ENCODE measurements at regions not wholly inside any gene's neighbourhood (a gene's known extent, or its start where the extent isn't known, plus 50 kb on each side); places are given as distances from the start of the nearest gene placed in this dataset.

- CTCF ChIA-PET, result no interaction called here
Measured at GRCh38 chrX:9280831-9281230, 184.0 kb upstream of the TBL1X start.

More at GRCh38 chrX:9280831-9281230, 184.0 kb upstream of the TBL1X start:
- Histone ChIP-seq H3K18ac (ENCODE audit: low read depth, low read length) (no peak overlapping the region), H2AFZ (replicated peaks; ENCODE audit: low read length, poor library complexity) (no peak overlapping the region), H2AK5ac (ENCODE audit: low read depth, low read length) (no peak overlapping the region), H3K27ac (ENCODE audit: insufficient read depth, low read length) (no peak overlapping the region), H3K27me3 (ENCODE audit: control insufficient read depth, insufficient read depth, low read length) (no peaks in the 10 kb centered on the region), H4K91ac (ENCODE audit: insufficient read depth, low read depth, low read length) (no peak overlapping the region), H2BK20ac (ENCODE audit: low read depth, low read length) (no peak overlapping the region), H3K79me1 (ENCODE audit: low read depth in 1 of 2, low read length in 2 of 2) (no peaks in the 10 kb centered on the region), H3K9me1 (ENCODE audit: insufficient read depth, low read length) (no peaks in the 10 kb centered on the region; the same call in 1 of the 2 replicates), H3K4me3 (ENCODE audit: insufficient read depth, low read depth, low read length) (no peak overlapping the region), H2BK120ac (ENCODE audit: low read depth, low read length) (no peak overlapping the region), H3K14ac (replicated peaks; ENCODE audit: low read depth, low read length) (no peak overlapping the region), H3K36me3 (ENCODE audit: control insufficient read depth, insufficient read depth, low read length) (no peaks in the 10 kb centered on the region), H3K4ac (ENCODE audit: low read depth, low read length) (no peak overlapping the region), H4K5ac (ENCODE audit: low read depth, low read length) (no peak overlapping the region), H3K56ac (ENCODE audit: extremely low read depth, insufficient read depth, low read length) (no peak overlapping the region), H3K9me3 (ENCODE audit: control insufficient read depth, insufficient read depth, low read length) (no peaks in the 10 kb centered on the region), H2BK15ac (ENCODE audit: low read depth, low read length) (no peak overlapping the region), H4K20me1 (ENCODE audit: insufficient read depth, low read length) (no peaks in the 10 kb centered on the region), H4K8ac (ENCODE audit: low read depth in 2 of 2, low read length in 2 of 2) (no peak overlapping the region), H3K4me2 (ENCODE audit: low read depth, low read length) (no peak overlapping the region), H3K4me1 (ENCODE audit: control insufficient read depth, insufficient read depth, low read length) (peaks cover 2% of the 10 kb centered on the region; the same call in 1 of the 2 replicates), H2BK5ac (ENCODE audit: low read depth, low read length, poor library complexity, severe bottlenecking) (no peak overlapping the region), H3K9ac (ENCODE audit: low read depth, low read length) (no peak overlapping the region), H3K23ac (ENCODE audit: low read depth, low read length) (no peak overlapping the region), H2AK9ac (replicated peaks; ENCODE audit: low read depth, low read length, poor library complexity) (no peak overlapping the region)
- POLR2A ChIA-PET (ENCODE audit: unreplicated experiment), result no interaction called here
- DNase-seq, result no peak
- TF ChIP-seq RCOR1 (IDR thresholded peaks at IDR 0.05; ENCODE audit: insufficient replicate concordance, low read length) (no peak), BHLHE40 (IDR thresholded peaks at IDR 0.05; ENCODE audit: low read depth, low read length) (no peak), SMC3 (IDR thresholded peaks at IDR 0.05; ENCODE audit: low read depth, low read length) (no peak), FOS (IDR thresholded peaks at IDR 0.05; ENCODE audit: low read depth, low read length) (no peak), RFX5 (IDR thresholded peaks at IDR 0.05; ENCODE audit: low read depth, low read length) (no peak), MAFK (IDR thresholded peaks at IDR 0.05; ENCODE audit: low read depth, low read length) (no peak), MAZ (IDR thresholded peaks at IDR 0.05; ENCODE audit: borderline replicate concordance, low read depth, low read length) (no peak), USF2 (IDR thresholded peaks at IDR 0.05; ENCODE audit: low read depth, low read length) (no peak)
- WGBS, 2 experiments (ENCODE audit: extremely low coverage in 2 of 2, insufficient read length in 1 of 2), result 89% methylated on average over 6 of the region's 6 CpGs; no CpG with 5 or more reads in 1 of the 2 experiments
- dilution Hi-C loops (cut with HindIII; ENCODE audit: low sequenced_read_pairs, unreplicated experiment) (no loop called here), intact Hi-C loops (cut with micrococcal nuclease) (no loop called here), in situ Hi-C loops (cut with MboI; ENCODE audit: low sequenced_read_pairs) (no loop called here)
- no TSS peak for BruUV-seq (replicated peaks)
- no peak for ATAC-seq (ENCODE audit: low read depth)

Measured in IMR-90 (cell line).